GM12891 (cell line): ENCODE measurements at regions not wholly inside any gene's neighbourhood (a gene's known extent, or its start where the extent isn't known, plus 50 kb on each side); places are given as distances from the start of the nearest gene placed in this dataset.
"Not testable (repeated sequence)": the region's sequence is repeated elsewhere in the genome, so short reads cannot be mapped to it uniquely, and the experiment has no call there.

Experiments used
- DNase-seq: peaks from one replicate; pipeline ENCODE4 v3.0.0; 2011; ENCODE audit warnings: low spot score; ENCODE audit not compliant: insufficient read length
- FAIRE-seq: peaks from 2 replicates; lab custom pipeline; 2011; peaks lifted over from hg19 to GRCh38; lab: Jason Lieb, UNC
- PAX5 ChIP-seq: IDR thresholded peaks from 2 replicates; pipeline ENCODE4 v1.6.1; 2011; ENCODE audit warnings: low read length, moderate library complexity, mild to moderate bottlenecking; ENCODE audit not compliant: insufficient read depth, severe bottlenecking
- POLR2A ChIP-seq: IDR thresholded peaks from 2 replicates; pipeline ENCODE4 v1.6.1; 2011; ENCODE audit warnings: low read depth, low read length, control low read depth
- POLR2AphosphoS5 ChIP-seq: IDR thresholded peaks from 2 replicates; pipeline ENCODE4 v1.6.1; 2011; ENCODE audit warnings: low read depth, low read length, control low read depth
- POU2F2 ChIP-seq: IDR thresholded peaks from 2 replicates; pipeline ENCODE4 v1.6.1; 2011; ENCODE audit warnings: low read depth, mild to moderate bottlenecking, control low read depth, low read length, moderate library complexity
- SPI1 ChIP-seq: IDR thresholded peaks from 2 replicates; pipeline ENCODE4 v1.6.1; 2011; ENCODE audit warnings: low read depth, low read length, control low read depth
- TAF1 ChIP-seq: IDR thresholded peaks from 2 replicates; pipeline ENCODE4 v1.6.1; 2011; ENCODE audit warnings: low read depth, low read length, control low read depth

- TF ChIP-seq POLR2AphosphoS5, result no peak
- no peak for TF ChIP-seq POU2F2
- TF ChIP-seq PAX5, result no peak
- no peak for TF ChIP-seq POLR2A
- no peak for TF ChIP-seq TAF1
- no peak for TF ChIP-seq SPI1
- no peak for FAIRE-seq
- no peak for DNase-seq
Observed at GRCh38 chr3:164352991-164353390, 725.3 kb downstream of the SI start.

- no peak for FAIRE-seq
Observed at GRCh38 chr3:164351131-164351530, 727.2 kb downstream of the SI start.

GRCh38 chr3:164342206-164342605 is 736.1 kb downstream of the SI start:
- not testable (repeated sequence) for DNase-seq, FAIRE-seq

More at GRCh38 chr3:164351131-164351530, 727.2 kb downstream of the SI start:
- no peak for TF ChIP-seq POLR2AphosphoS5
- TF ChIP-seq TAF1, result no peak
- no peak for TF ChIP-seq PAX5
- no peak for TF ChIP-seq POU2F2
- TF ChIP-seq SPI1, result no peak
- TF ChIP-seq POLR2A, result no peak
- DNase-seq, result no peak

GRCh38 chr3:164341086-164341485 is 737.2 kb downstream of the SI start:
- TF ChIP-seq POU2F2 (no peak), POLR2A (no peak), TAF1 (no peak), SPI1 (no peak), POLR2AphosphoS5 (no peak), PAX5 (no peak)
- FAIRE-seq, result no peak
- DNase-seq, result no peak

- FAIRE-seq (no peak), DNase-seq (no peak)
- TF ChIP-seq SPI1, result no peak
- TF ChIP-seq POLR2AphosphoS5, result no peak
- no peak for TF ChIP-seq TAF1
- no peak for TF ChIP-seq POLR2A
- TF ChIP-seq PAX5, result no peak
- no peak for TF ChIP-seq POU2F2
Observed at GRCh38 chr3:164340273-164340672, 738.0 kb downstream of the SI start.

GRCh38 chr3:164332831-164333802 is 745.2 kb downstream of the SI start:
- no peak for DNase-seq

GRCh38 chr3:164326714-164327113 is 751.6 kb downstream of the SI start:
- no peak for FAIRE-seq
- TF ChIP-seq POLR2A (no peak), POU2F2 (no peak), PAX5 (no peak), SPI1 (no peak), POLR2AphosphoS5 (no peak), TAF1 (no peak)
- DNase-seq, result no peak

More at GRCh38 chr3:164332831-164333802, 745.2 kb downstream of the SI start:
- TF ChIP-seq POU2F2 (no peak), SPI1 (no peak), TAF1 (no peak), PAX5 (no peak), POLR2AphosphoS5 (no peak), POLR2A (no peak)
- FAIRE-seq, result no peak

GRCh38 chr3:164320962-164321361 is 757.3 kb downstream of the SI start:
- DNase-seq (no peak), FAIRE-seq (no peak)
- TF ChIP-seq POU2F2 (no peak), TAF1 (no peak), PAX5 (no peak), SPI1 (no peak), POLR2AphosphoS5 (no peak)

- FAIRE-seq (no peak), DNase-seq (no peak)
- TF ChIP-seq POLR2AphosphoS5 (no peak), POLR2A (no peak), TAF1 (no peak), PAX5 (no peak), SPI1 (no peak), POU2F2 (no peak)
Observed at GRCh38 chr3:164306042-164306441, 772.3 kb downstream of the SI start.

- no peak for TF ChIP-seq SPI1
- no peak for TF ChIP-seq POU2F2
- no peak for TF ChIP-seq POLR2AphosphoS5
- TF ChIP-seq POLR2A, result no peak
- no peak for TF ChIP-seq TAF1
- DNase-seq, result no peak
- FAIRE-seq, result no peak
Observed at GRCh38 chr3:164303894-164304293, 774.4 kb downstream of the SI start.
